ENCODE measurements at regions not wholly inside any gene's neighbourhood (a gene's known extent, or its start where the extent isn't known, plus 50 kb on each side); places are given as distances from the start of the nearest gene placed in this dataset.

- no peak for TF ChIP-seq POLR2A (IDR thresholded peaks at IDR 0.05)
- no peak for TF ChIP-seq CTCF (IDR thresholded peaks at IDR 0.05)
Measured at GRCh38 chr1:94739521-94740061, 80.6 kb upstream of the SLC44A3 start.
